ENCODE measurements at regions not wholly inside any gene's neighbourhood (a gene's known extent, or its start where the extent isn't known, plus 50 kb on each side); places are given as distances from the start of the nearest gene placed in this dataset.
"Not testable (repeated sequence)": the region's sequence is repeated elsewhere in the genome, so short reads cannot be mapped to it uniquely, and the experiment has no call there.

- no peak for DNase-seq (ENCODE audit: low read depth in 3 of 3)
These were observed 103.3 kb upstream of the DST start for GRCh38 chr6:56745971-56746370.

GRCh38 chr6:56745081-56745480 lies 102.4 kb upstream of the DST start:
- no peak for DNase-seq (ENCODE audit: low read depth in 3 of 3)

GRCh38 chr6:56744528-56744927 lies 101.8 kb upstream of the DST start:
- DNase-seq (ENCODE audit: low read depth in 3 of 3): no peak

GRCh38 chr6:56742122-56742791 lies 99.6 kb upstream of the DST start:
- DNase-seq (ENCODE audit: low read depth in 3 of 3): no peak

- DNase-seq (ENCODE audit: low read depth in 3 of 3): no peak
These were observed 98.8 kb upstream of the DST start for GRCh38 chr6:56741472-56741871.

GRCh38 chr6:56739836-56740815 lies 97.4 kb upstream of the DST start:
- no peak for DNase-seq (ENCODE audit: low read depth in 3 of 3)

- DNase-seq (ENCODE audit: low read depth in 3 of 3): no peak
These were observed 94.1 kb upstream of the DST start for GRCh38 chr6:56736804-56737203.

GRCh38 chr6:56734335-56734734 lies 91.6 kb upstream of the DST start:
- no peak for DNase-seq (ENCODE audit: low read depth in 3 of 3)

GRCh38 chr6:56733211-56733697 lies 90.6 kb upstream of the DST start:
- DNase-seq (ENCODE audit: low read depth in 3 of 3): no peak

- DNase-seq (ENCODE audit: low read depth in 3 of 3): no peak
These were observed 89.8 kb upstream of the DST start for GRCh38 chr6:56732517-56732916.

GRCh38 chr6:56730663-56731529 lies 88.2 kb upstream of the DST start:
- DNase-seq (ENCODE audit: low read depth in 3 of 3): no peak

- no peak for DNase-seq (ENCODE audit: low read depth in 3 of 3)
These were observed 87.0 kb upstream of the DST start for GRCh38 chr6:56729719-56730118.

GRCh38 chr6:56729166-56729565 lies 86.5 kb upstream of the DST start:
- not testable (repeated sequence) for DNase-seq (ENCODE audit: low read depth in 3 of 3)

- no peak for DNase-seq (ENCODE audit: low read depth in 3 of 3)
These were observed 84.6 kb upstream of the DST start for GRCh38 chr6:56727097-56727850.

- no peak for DNase-seq (ENCODE audit: low read depth in 3 of 3)
These were observed 82.6 kb upstream of the DST start for GRCh38 chr6:56725254-56725653.

- no peak for DNase-seq (ENCODE audit: low read depth in 3 of 3)
These were observed 81.8 kb upstream of the DST start for GRCh38 chr6:56724455-56724854.

- DNase-seq (ENCODE audit: low read depth in 3 of 3): no peak
These were observed 78.2 kb upstream of the DST start for GRCh38 chr6:56720882-56721281.

- not testable (repeated sequence) for DNase-seq (ENCODE audit: low read depth in 3 of 3)
These were observed 77.5 kb upstream of the DST start for GRCh38 chr6:56720202-56720601.

GRCh38 chr6:56719315-56720058 lies 76.8 kb upstream of the DST start:
- not testable (repeated sequence) for DNase-seq (ENCODE audit: low read depth in 3 of 3)

GRCh38 chr6:56718236-56718635 lies 75.5 kb upstream of the DST start:
- no peak for DNase-seq (ENCODE audit: low read depth in 3 of 3)
